ENCODE measurements at regions not wholly inside any gene's neighbourhood (a gene's known extent, or its start where the extent isn't known, plus 50 kb on each side); places are given as distances from the start of the nearest gene placed in this dataset.

DNA sequence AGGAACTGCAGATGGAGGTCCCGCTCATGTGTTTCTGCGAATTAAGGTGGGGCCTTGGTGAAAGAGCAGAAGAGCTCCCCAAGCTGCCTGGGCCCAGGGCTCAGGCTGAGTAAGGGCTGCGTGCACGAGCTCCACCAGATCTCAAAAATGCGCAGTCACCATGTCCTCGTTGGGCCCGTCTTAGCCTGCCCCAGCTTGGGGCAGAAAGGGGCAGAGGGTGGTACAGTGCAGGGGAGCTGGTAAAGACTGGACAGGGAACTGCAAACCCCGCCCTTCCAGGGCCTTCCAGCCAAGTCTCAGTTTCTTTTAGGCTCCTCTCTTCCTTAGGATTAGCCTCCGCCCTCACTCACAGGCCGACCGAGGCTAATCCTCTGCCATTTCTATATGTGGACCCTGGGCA lies 101.6 kb downstream of the FOXF2 start:
- POLR2A ChIA-PET (ENCODE audit: low non-redundant PET) = no interaction called here
- no peak overlapping the region for H3K27ac ChIP-seq
- CTCF ChIA-PET = no interaction called here
- no peak for DNase-seq (ENCODE audit: low spot score)
- TF ChIP-seq, protein P1, sequence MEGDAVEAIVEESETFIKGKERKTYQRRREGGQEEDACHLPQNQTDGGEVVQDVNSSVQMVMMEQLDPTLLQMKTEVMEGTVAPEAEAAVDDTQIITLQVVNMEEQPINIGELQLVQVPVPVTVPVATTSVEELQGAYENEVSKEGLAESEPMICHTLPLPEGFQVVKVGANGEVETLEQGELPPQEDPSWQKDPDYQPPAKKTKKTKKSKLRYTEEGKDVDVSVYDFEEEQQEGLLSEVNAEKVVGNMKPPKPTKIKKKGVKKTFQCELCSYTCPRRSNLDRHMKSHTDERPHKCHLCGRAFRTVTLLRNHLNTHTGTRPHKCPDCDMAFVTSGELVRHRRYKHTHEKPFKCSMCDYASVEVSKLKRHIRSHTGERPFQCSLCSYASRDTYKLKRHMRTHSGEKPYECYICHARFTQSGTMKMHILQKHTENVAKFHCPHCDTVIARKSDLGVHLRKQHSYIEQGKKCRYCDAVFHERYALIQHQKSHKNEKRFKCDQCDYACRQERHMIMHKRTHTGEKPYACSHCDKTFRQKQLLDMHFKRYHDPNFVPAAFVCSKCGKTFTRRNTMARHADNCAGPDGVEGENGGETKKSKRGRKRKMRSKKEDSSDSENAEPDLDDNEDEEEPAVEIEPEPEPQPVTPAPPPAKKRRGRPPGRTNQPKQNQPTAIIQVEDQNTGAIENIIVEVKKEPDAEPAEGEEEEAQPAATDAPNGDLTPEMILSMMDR (conservative IDR thresholded peaks at IDR 0.05; ENCODE audit: low read depth) = no peak

DNA sequence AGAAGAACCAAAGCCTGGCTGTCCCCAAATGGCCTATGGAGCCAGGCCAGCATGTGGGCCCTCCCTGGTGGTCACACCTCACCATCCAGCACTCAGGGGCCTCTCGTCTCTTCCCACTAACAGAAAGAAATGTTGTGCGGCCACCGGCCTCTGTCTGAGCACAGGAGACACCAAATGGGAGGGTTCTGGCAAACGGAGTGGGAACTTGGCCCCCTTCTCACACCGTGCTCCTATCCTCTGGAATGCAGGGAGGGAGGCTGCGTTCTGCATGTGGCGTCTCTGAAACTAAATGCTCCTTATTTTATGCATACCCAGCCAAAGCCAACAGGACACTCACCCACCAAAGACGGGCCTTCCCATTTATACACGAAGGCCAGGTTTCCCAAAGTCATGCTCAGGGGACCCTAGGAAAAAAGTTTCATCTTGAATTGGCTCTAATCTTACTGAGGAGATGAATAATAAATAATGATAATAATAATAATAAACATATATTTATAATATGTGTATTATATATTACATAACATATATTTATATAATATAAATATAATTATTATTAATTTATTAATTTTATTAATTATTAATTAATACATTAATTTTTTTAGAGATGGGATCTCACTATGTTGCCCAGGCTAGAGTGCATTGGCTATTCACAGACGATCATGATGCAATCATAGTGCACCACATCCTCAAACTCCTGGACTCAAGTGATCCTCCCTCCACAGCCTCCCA lies 102.4 kb downstream of the FOXF2 start:
- POLR2A ChIA-PET (ENCODE audit: low non-redundant PET) = no interaction called here
- H3K27ac ChIP-seq = no peak overlapping the region
- TF ChIP-seq, protein P1 (conservative IDR thresholded peaks at IDR 0.05; ENCODE audit: low read depth) = no peak
- DNase-seq (ENCODE audit: low spot score) = no peak
- CTCF ChIA-PET = no interaction called here

DNA sequence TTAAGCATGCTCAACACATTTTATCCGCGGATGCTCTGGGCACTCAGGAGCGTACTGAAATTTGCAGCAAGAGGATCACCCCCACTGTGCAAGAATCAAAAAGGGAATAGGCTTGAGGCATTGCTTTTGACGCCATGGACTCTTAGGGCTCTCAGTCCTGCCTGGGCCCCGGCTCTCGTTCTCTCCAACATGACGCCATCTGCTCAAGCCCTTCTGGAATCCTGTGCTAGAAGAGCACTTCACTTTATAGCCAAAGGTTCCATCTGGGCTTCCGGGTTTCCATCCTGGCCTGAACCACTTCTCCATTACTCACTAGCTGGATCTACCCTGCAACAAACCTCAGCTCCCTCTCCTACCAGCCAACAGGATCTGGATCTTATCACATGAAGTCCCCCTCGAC lies 105.3 kb downstream of the FOXF2 start:
- TF ChIP-seq, protein P1 (conservative IDR thresholded peaks at IDR 0.05; ENCODE audit: low read depth) = no peak
- no peak for DNase-seq (ENCODE audit: low spot score)
- no peak overlapping the region for H3K27ac ChIP-seq
- ChIA-PET POLR2A (ENCODE audit: low non-redundant PET) (no interaction called here), CTCF (no interaction called here)

DNA sequence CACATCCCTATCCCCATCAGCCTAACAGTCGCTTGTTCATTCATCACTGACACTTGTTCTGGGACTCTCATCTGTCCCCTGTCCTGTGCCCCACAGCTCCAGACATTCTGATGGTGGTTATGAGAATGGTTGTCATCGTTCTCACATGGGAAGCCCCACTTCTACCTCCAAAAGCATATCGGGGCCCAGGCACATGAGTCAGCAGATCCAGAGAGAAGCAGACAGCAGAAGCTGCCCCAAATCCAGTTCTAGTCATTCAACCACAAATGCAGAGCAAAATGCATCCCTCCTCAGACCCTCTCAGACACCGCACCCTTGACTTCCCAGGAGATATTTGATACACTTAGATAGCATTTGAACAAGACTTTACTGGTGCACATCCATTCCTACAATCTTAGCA lies 106.0 kb downstream of the FOXF2 start:
- POLR2A ChIA-PET (ENCODE audit: low non-redundant PET) = no interaction called here
- CTCF ChIA-PET = no interaction called here

DNA sequence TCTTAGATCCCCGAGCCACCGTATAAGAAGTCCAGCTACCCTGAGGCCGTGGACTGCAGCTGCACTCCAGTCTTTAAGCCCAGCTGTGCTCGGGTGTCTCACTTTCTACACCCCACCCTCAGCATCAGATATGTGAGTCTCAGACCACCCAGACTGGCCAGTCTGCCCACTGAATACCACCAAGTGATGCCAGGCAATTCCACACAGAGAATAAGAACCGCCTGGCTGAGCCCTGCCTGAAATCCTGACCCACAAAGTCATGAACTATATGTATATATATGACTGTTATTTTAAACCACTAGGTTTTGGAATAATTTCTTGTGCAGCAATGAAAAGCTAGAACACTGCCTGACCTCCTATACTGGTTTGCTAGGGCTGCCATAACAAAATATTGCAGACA lies 106.7 kb downstream of the FOXF2 start:
- H3K27ac ChIP-seq = no peak overlapping the region
- POLR2A ChIA-PET (ENCODE audit: low non-redundant PET) = no interaction called here
- no peak for DNase-seq (ENCODE audit: low spot score)
- TF ChIP-seq, protein P1 (conservative IDR thresholded peaks at IDR 0.05; ENCODE audit: low read depth) = no peak
- CTCF ChIA-PET = no interaction called here

More for the DNA sequence above, 106.0 kb downstream of the FOXF2 start:
- TF ChIP-seq, protein P1 (conservative IDR thresholded peaks at IDR 0.05; ENCODE audit: low read depth) = no peak
- no peak overlapping the region for H3K27ac ChIP-seq
- DNase-seq (ENCODE audit: low spot score) = no peak

DNA sequence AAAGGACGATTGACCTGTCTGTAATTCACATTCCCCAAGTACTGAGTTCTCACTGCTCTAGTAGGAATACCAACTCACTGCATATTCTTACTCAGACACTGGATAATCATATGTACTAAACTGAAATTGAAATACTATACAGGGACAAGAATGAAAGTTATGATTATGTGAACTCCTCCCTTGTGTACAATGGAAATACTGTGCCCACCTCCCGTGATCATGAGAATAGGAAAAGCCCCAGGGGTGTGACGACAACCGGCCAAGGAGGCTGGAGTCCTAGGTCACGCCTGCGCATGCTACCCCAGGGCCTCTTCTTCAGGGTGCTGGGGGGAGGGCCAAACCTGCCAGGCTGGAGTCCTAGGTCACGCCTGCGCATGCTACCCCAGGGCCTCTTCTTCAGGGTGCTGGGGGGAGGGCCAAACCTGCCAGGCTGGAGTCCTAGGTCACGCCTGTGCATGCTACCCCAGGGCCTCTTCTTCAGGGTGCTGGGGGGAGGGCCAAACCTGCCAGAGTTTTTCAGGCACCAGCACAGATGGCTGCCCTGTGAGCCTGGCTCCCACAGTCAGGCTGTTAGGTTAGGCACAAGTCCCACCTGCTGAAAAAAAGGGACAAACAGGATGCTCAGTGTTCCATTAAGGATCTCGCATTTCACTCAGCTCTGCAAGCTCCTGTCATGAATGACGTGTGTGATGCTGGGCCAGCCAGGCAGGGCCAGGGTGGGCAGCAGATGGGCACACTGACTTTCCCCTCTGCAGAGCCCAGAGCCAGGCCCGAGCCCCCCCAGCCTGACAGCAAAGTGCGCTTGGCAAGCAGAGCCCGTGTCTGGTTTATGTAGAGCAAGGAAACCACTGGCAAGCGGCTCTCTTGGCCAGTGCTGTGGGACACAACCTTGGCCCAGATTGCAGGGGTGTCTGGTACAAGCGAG lies 107.7 kb downstream of the FOXF2 start:
- no peak overlapping the region for H3K27ac ChIP-seq
- ChIA-PET POLR2A (ENCODE audit: low non-redundant PET) (no interaction called here), CTCF (no interaction called here)
- DNase-seq (ENCODE audit: low spot score) = no peak
- TF ChIP-seq, protein P1 (conservative IDR thresholded peaks at IDR 0.05; ENCODE audit: low read depth) = no peak
